AG08396 (cell line): ENCODE measurements at regions not wholly inside any gene's neighbourhood (a gene's known extent, or its start where the extent isn't known, plus 50 kb on each side); places are given as distances from the start of the nearest gene placed in this dataset.
A peak's percentile ranks its signal among the peaks of the same experiment; 100 is the strongest.
"Not testable (repeated sequence)": the region's sequence is repeated elsewhere in the genome, so short reads cannot be mapped to it uniquely, and the experiment has no call there.

Experiments
- DNase-seq: peaks from one replicate; pipeline ENCODE4 v3.0.0; 2012; ENCODE audit warnings: low spot score, mixed read lengths

- DNase-seq = no peak
Observed at GRCh38 chr2:120531863-120532600, 186.1 kb downstream of the INHBB start.

- DNase-seq = no peak
Observed at GRCh38 chr2:120533625-120534024, 187.7 kb downstream of the INHBB start.

GRCh38 chr2:120534457-120534856, 188.5 kb downstream of the INHBB start:
- no peak for DNase-seq

- DNase-seq = no peak
Observed at GRCh38 chr2:120535081-120535480, 189.1 kb downstream of the INHBB start.

GRCh38 chr2:120536141-120536540, 190.2 kb downstream of the INHBB start:
- DNase-seq = no peak

- DNase-seq = no peak
Observed at GRCh38 chr2:120538691-120539423, 192.9 kb downstream of the INHBB start.

GRCh38 chr2:120539424-120539936, 193.5 kb downstream of the INHBB start:
- no peak for DNase-seq

- DNase-seq = peak; percentile 92
Observed at GRCh38 chr2:120539937-120540718, 194.2 kb downstream of the INHBB start.

GRCh38 chr2:120540719-120541552, 194.7 kb upstream of the GLI2 start:
- DNase-seq = no peak

- DNase-seq = no peak
Observed at GRCh38 chr2:120541553-120541932, 194.1 kb upstream of the GLI2 start.

GRCh38 chr2:120541972-120542670, 193.5 kb upstream of the GLI2 start:
- no peak for DNase-seq

GRCh38 chr2:120542911-120543527, 192.6 kb upstream of the GLI2 start:
- DNase-seq = no peak

GRCh38 chr2:120543899-120544298, 191.8 kb upstream of the GLI2 start:
- no peak for DNase-seq

- no peak for DNase-seq
Observed at GRCh38 chr2:120544522-120544921, 191.1 kb upstream of the GLI2 start.

- DNase-seq = not testable (repeated sequence)
Observed at GRCh38 chr2:120545007-120545406, 190.7 kb upstream of the GLI2 start.

- DNase-seq = no peak
Observed at GRCh38 chr2:120545521-120546047, 190.1 kb upstream of the GLI2 start.

- peak; percentile 76 for DNase-seq
Observed at GRCh38 chr2:120546048-120546864, 189.4 kb upstream of the GLI2 start.

GRCh38 chr2:120546865-120547390, 188.7 kb upstream of the GLI2 start:
- DNase-seq = no peak

GRCh38 chr2:120547662-120548061, 188.0 kb upstream of the GLI2 start:
- no peak for DNase-seq
